A673 (cell line): ENCODE measurements at regions not wholly inside any gene's neighbourhood (a gene's known extent, or its start where the extent isn't known, plus 50 kb on each side); places are given as distances from the start of the nearest gene placed in this dataset.

Source experiments
- BruUV-seq: library from RNA; stranded (reverse); fragments of 400-500 nt; replicated peaks from 2 replicates; lab custom pipeline; 2021; lab: Mats Ljungman, UMichigan
- CTCF ChIA-PET: fragments of 300-600 bp; sonication (Branson Sonifier 250); formaldehyde crosslinking; loops from one replicate; lab custom pipeline; 2022; ENCODE audit warnings: antibody characterized with exemption; lab: Charles Lee
- POLR2A ChIA-PET: fragments of 300-600 bp; sonication (Branson Sonifier 250); formaldehyde crosslinking; loops from one replicate; lab custom pipeline; 2022; ENCODE audit warnings: antibody characterized with exemption; ENCODE audit not compliant: low non-redundant PET; lab: Charles Lee
- DNase-seq: peaks from one replicate; pipeline ENCODE4 v3.0.0-alpha.2; 2015; ENCODE audit warnings: low spot score
- H3K27ac ChIP-seq: fragments of 200-600 bp; sonication (generic); 2 replicates; pipeline ENCODE4 v1.5.1; 2016; ENCODE audit warnings: mixed run types, low read depth, mild to moderate bottlenecking, mixed read lengths, antibody characterized with exemption, low read length; ENCODE audit not compliant: poor library complexity, severe bottlenecking
- H3K27me3 ChIP-seq: fragments of 200-600 bp; sonication (generic); replicated peaks from 2 replicates; pipeline ENCODE4 v1.6.1; 2017; ENCODE audit warnings: mixed run types, low read depth, mild to moderate bottlenecking, mixed read lengths, antibody characterized with exemption, low read length; ENCODE audit not compliant: insufficient read depth, poor library complexity
- H3K36me3 ChIP-seq: fragments of 200-600 bp; sonication (generic); 2 replicates; pipeline ENCODE4 v1.6.1; 2016; ENCODE audit warnings: mixed run types, mild to moderate bottlenecking, mixed read lengths, antibody characterized with exemption, low read length; ENCODE audit not compliant: insufficient read depth, poor library complexity, severe bottlenecking
- H3K4me1 ChIP-seq: fragments of 200-600 bp; sonication (generic); 2 replicates; pipeline ENCODE4 v1.6.1; 2017; ENCODE audit warnings: mixed run types, mild to moderate bottlenecking, mixed read lengths, antibody characterized with exemption, low read length; ENCODE audit not compliant: insufficient read depth, poor library complexity, severe bottlenecking
- H3K4me3 ChIP-seq: fragments of 200-600 bp; sonication (generic); 2 replicates; pipeline ENCODE4 v1.5.1; 2016; ENCODE audit warnings: low read depth, mixed run types, mild to moderate bottlenecking, mixed read lengths, low read length; ENCODE audit not compliant: poor library complexity, severe bottlenecking
- H3K9me3 ChIP-seq: fragments of 200-600 bp; sonication (generic); 2 replicates; pipeline ENCODE4 v1.6.1; 2016; ENCODE audit warnings: mixed run types, low read depth, mild to moderate bottlenecking, mixed read lengths, antibody characterized with exemption, low read length; ENCODE audit not compliant: poor library complexity, severe bottlenecking
- EZH2 ChIP-seq: fragments of 200-600 bp; sonication (generic); IDR thresholded peaks from 2 replicates; pipeline ENCODE4 v1.6.1; 2017; ENCODE audit warnings: borderline replicate concordance, low read depth, mild to moderate bottlenecking, mixed read lengths, antibody characterized with exemption, low read length; ENCODE audit not compliant: poor library complexity, severe bottlenecking
- intact Hi-C: fragments of 100-400 bp; cut with micrococcal nuclease; formaldehyde crosslinking; loops from one replicate; pipeline ENCODE4 v1.10.0; 2022; ENCODE audit not compliant: unreplicated experiment
- TF ChIP-seq, protein P1 (sequence below): fragments of 300-800, 200-600 bp; sonication (generic); conservative IDR thresholded peaks from 2 replicates; pipeline ENCODE4 v1.5.1; 2017; ENCODE audit warnings: low read depth, mild to moderate bottlenecking, antibody characterized with exemption, low read length, moderate library complexity, mixed read lengths

DNA sequence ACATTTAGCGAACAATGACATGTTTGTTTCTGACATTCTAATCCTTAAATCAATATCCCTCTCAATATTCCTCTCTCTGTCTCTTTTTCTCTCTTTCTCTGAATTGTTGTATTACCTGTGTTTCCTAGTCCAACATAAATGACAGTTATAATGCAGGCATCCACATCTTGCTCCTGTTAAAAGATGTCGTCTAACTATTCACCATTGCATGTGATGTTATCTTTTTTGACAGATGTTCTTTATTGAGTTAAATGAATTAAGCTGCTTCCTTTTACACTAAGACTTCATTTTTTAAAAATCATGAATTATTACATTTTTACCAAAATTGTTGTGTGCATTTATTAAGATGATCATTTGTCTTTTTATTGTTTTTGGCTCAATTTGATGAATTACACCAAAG, 527.5 kb downstream of the PRR16 start:
- no peak for TF ChIP-seq EZH2
- TF ChIP-seq, protein P1, sequence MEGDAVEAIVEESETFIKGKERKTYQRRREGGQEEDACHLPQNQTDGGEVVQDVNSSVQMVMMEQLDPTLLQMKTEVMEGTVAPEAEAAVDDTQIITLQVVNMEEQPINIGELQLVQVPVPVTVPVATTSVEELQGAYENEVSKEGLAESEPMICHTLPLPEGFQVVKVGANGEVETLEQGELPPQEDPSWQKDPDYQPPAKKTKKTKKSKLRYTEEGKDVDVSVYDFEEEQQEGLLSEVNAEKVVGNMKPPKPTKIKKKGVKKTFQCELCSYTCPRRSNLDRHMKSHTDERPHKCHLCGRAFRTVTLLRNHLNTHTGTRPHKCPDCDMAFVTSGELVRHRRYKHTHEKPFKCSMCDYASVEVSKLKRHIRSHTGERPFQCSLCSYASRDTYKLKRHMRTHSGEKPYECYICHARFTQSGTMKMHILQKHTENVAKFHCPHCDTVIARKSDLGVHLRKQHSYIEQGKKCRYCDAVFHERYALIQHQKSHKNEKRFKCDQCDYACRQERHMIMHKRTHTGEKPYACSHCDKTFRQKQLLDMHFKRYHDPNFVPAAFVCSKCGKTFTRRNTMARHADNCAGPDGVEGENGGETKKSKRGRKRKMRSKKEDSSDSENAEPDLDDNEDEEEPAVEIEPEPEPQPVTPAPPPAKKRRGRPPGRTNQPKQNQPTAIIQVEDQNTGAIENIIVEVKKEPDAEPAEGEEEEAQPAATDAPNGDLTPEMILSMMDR, result no peak
- intact Hi-C loops, result no loop called here
- no TSS peak for BruUV-seq
- ChIA-PET POLR2A (no interaction called here), CTCF (no interaction called here)
- no peaks in the 10 kb centered on the region for H3K27me3 ChIP-seq
- DNase-seq, result no peak
- H3K4me1 ChIP-seq, result no peaks in the 10 kb centered on the region
- no peaks in the 10 kb centered on the region for H3K9me3 ChIP-seq
- no peak overlapping the region for H3K27ac ChIP-seq
- no peak overlapping the region for H3K4me3 ChIP-seq
- no peaks in the 10 kb centered on the region for H3K36me3 ChIP-seq

DNA sequence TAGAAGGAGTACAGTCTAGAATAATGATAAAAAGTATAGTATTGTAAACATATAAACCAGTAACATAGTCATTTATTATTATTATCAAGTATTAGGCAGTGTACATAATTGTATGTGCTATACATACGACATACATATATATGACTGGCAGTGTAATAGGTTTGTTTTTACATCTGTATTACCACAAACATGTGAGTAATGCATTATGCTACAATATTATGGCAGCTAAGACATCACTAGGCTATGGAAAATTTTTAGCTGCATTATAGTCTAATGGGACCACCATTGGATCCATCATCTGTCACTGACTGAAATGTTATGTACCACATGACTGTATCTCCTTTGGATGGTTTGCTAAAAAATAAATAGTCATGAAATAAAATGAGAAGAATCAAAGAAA, 530.0 kb downstream of the PRR16 start:
- TF ChIP-seq, protein P1, result no peak
- Histone ChIP-seq H3K4me1 (no peaks in the 10 kb centered on the region), H3K27me3 (no peaks in the 10 kb centered on the region), H3K36me3 (no peaks in the 10 kb centered on the region), H3K9me3 (no peaks in the 10 kb centered on the region), H3K4me3 (no peak overlapping the region), H3K27ac (no peak overlapping the region)
- BruUV-seq, result no TSS peak
- no peak for DNase-seq
- CTCF ChIA-PET, result no interaction called here
- POLR2A ChIA-PET, result no interaction called here
- intact Hi-C loops, result no loop called here

DNA sequence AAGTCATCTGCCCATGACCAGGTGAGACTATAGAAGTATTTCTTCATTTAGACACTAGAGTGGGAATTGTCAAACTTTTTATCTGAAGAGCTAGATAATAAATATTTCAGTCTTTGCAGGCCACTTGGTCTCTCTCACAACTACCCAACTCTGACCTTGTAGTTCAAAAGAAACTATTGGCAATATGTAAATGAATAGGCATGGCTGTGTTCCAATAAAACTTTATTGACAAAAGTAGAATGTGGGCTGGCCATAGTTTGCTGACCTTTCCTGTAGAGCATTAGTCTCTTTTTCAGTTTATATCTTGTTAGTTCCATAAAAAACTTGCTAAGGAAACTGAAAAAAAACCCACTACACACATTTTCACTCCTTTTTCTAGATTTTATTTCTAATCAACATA, 535.5 kb downstream of the PRR16 start:
- POLR2A ChIA-PET, result no interaction called here
- H3K36me3 ChIP-seq, result no peaks in the 10 kb centered on the region
- CTCF ChIA-PET, result no interaction called here
- no peak overlapping the region for H3K27ac ChIP-seq
- TF ChIP-seq, protein P1, result no peak
- no peak for TF ChIP-seq EZH2
- DNase-seq, result no peak
- BruUV-seq, result no TSS peak
- H3K4me1 ChIP-seq, result no peaks in the 10 kb centered on the region
- intact Hi-C loops, result no loop called here
- H3K4me3 ChIP-seq, result no peak overlapping the region
- H3K27me3 ChIP-seq, result no peaks in the 10 kb centered on the region
- no peaks in the 10 kb centered on the region for H3K9me3 ChIP-seq
